ENCODE measurements at regions not wholly inside any gene's neighbourhood (a gene's known extent, or its start where the extent isn't known, plus 50 kb on each side); places are given as distances from the start of the nearest gene placed in this dataset.

- TF ChIP-seq HMGXB4 (CRISPR knock-in tag; IDR thresholded peaks at IDR 0.05; ENCODE audit: borderline replicate concordance), result no peak
- TF ChIP-seq BHLHE40 (IDR thresholded peaks at IDR 0.05; ENCODE audit: low read depth, low read length), result no peak
- no peak for TF ChIP-seq NFE2L2 (conservative IDR thresholded peaks at IDR 0.05; ENCODE audit: low read length)
Measured at GRCh38 chr12:107973950-107974349, 155.1 kb upstream of the WSCD2 start (continued).

- Histone ChIP-seq H3K4me3 (no peak overlapping the region), H3K4me2 (no peak overlapping the region), H3K9me3 (peaks cover 5% of the 10 kb centered on the region; the same call in 1 of the 3 replicates), H3K4me1 (no peaks in the 10 kb centered on the region), H3K27ac (no peak overlapping the region)
- ATAC-seq (no peak), DNase-seq (ENCODE audit: low read depth in 1 of 2, low spot score in 1 of 2) (no peak), FAIRE-seq (no peak)
- ChIA-PET CTCF (interaction anchor here (4.0 to 9.6 kb wide), 2 partner anchors 9 to 15 kb away, joined by 13 to 80 read pairs; no protein-coding TSS in a partner anchor), POLR2A (no interaction called here)
- TF ChIP-seq CTCF (IDR thresholded peaks at IDR 0.05), result no peak
- TF ChIP-seq EP300 (IDR thresholded peaks at IDR 0.05), result no peak
- no peak for TF ChIP-seq CHD4 (IDR thresholded peaks at IDR 0.05; ENCODE audit: borderline replicate concordance)
- peak; percentile 56 for TF ChIP-seq MAFK (IDR thresholded peaks at IDR 0.05; ENCODE audit: partially characterized antibody)
- TF ChIP-seq NFE2L2 (conservative IDR thresholded peaks at IDR 0.05; ENCODE audit: low read length), result no peak
- TF ChIP-seq HMGXB4 (CRISPR knock-in tag; IDR thresholded peaks at IDR 0.05; ENCODE audit: borderline replicate concordance), result no peak
Measured at GRCh38 chr12:107976331-107976730, 152.8 kb upstream of the WSCD2 start.

GRCh38 chr12:107978201-107978600 lies 150.9 kb upstream of the WSCD2 start:
- WGBS (ENCODE audit: missing lambda C conversion rate), result 7% methylated on average over 5 of the region's 5 CpGs
- ChIA-PET POLR2A (no interaction called here), CTCF (interaction anchor here (0.6 to 9.6 kb wide), 4 partner anchors 11 to 534 kb away, joined by 3 to 80 read pairs (median 12); no protein-coding TSS in a partner anchor)
- no peak overlapping the region for H3K4me3 ChIP-seq
- peaks cover 5% of the 10 kb centered on the region; the same call in 1 of the 3 replicates for H3K9me3 ChIP-seq
- no peak overlapping the region for H3K27ac ChIP-seq
- FAIRE-seq (no peak), ATAC-seq (no peak), DNase-seq (ENCODE audit: low read depth in 1 of 2, low spot score in 1 of 2) (no peak)
- no peak overlapping the region for H3K4me2 ChIP-seq
- TF ChIP-seq POLR2AphosphoS2 (conservative IDR thresholded peaks at IDR 0.05; ENCODE audit: low read length) (no peak), RNF2 (IDR thresholded peaks at IDR 0.05; ENCODE audit: borderline replicate concordance, low read depth) (no peak), RAD21 (conservative IDR thresholded peaks at IDR 0.05 in 1 of 2, IDR thresholded peaks at IDR 0.05 in 1 of 2) (no peak), GATA3 (IDR thresholded peaks at IDR 0.05; ENCODE audit: borderline replicate concordance) (no peak), NFE2L2 (conservative IDR thresholded peaks at IDR 0.05; ENCODE audit: low read length) (no peak), CEBPB (IDR thresholded peaks at IDR 0.05) (no peak), SMC3 (IDR thresholded peaks at IDR 0.05) (no peak), KDM1A (IDR thresholded peaks at IDR 0.05; ENCODE audit: low read depth) (no peak), ZC3H11A (IDR thresholded peaks at IDR 0.05) (no peak)
- H3K4me1 ChIP-seq, result no peaks in the 10 kb centered on the region

GRCh38 chr12:107978641-107979040 lies 150.4 kb upstream of the WSCD2 start:
- Histone ChIP-seq H3K9me3 (peaks cover 5% of the 10 kb centered on the region; the same call in 1 of the 3 replicates), H3K27ac (no peak overlapping the region), H3K4me3 (no peak overlapping the region), H3K4me1 (no peaks in the 10 kb centered on the region), H3K4me2 (no peak overlapping the region)
- no peak for ATAC-seq
- CTCF ChIA-PET, result interaction anchor here (2.9 to 9.6 kb wide), 3 partner anchors 11 to 534 kb away, joined by 11 to 80 read pairs (median 13); no protein-coding TSS in a partner anchor
- no peak for DNase-seq (ENCODE audit: low read depth in 1 of 2, low spot score in 1 of 2)
- no peak for FAIRE-seq
- WGBS (ENCODE audit: missing lambda C conversion rate), result 13% methylated on average over 4 of the region's 4 CpGs
- POLR2A ChIA-PET, result no interaction called here
- TF ChIP-seq MYC (IDR thresholded peaks at IDR 0.05; ENCODE audit: borderline replicate concordance, low read length), result no peak
- no peak for TF ChIP-seq HOXA7 (CRISPR knock-in tag; IDR thresholded peaks at IDR 0.05)
- TF ChIP-seq ZNF302 (CRISPR knock-in tag; IDR thresholded peaks at IDR 0.05), result no peak
- no peak for TF ChIP-seq HMGXB4 (CRISPR knock-in tag; IDR thresholded peaks at IDR 0.05; ENCODE audit: borderline replicate concordance)
- TF ChIP-seq HEYL (CRISPR knock-in tag; IDR thresholded peaks at IDR 0.05), result no peak
- no peak for TF ChIP-seq TFCP2L1 (CRISPR knock-in tag; IDR thresholded peaks at IDR 0.05)
- TF ChIP-seq ZC3H11A (IDR thresholded peaks at IDR 0.05), result no peak
- TF ChIP-seq EP300 (IDR thresholded peaks at IDR 0.05), result no peak
- no peak for TF ChIP-seq POLR2AphosphoS2 (conservative IDR thresholded peaks at IDR 0.05; ENCODE audit: low read length)
- TF ChIP-seq JUN (IDR thresholded peaks at IDR 0.05), result no peak
- TF ChIP-seq HES2 (IDR thresholded peaks at IDR 0.05), result no peak
- TF ChIP-seq CBX8 (IDR thresholded peaks at IDR 0.05), result no peak

Data from A549 (cell line).